Body of pancreas (tissue), 4 donors: ENCODE measurements at regions not wholly inside any gene's neighbourhood (a gene's known extent, or its start where the extent isn't known, plus 50 kb on each side); places are given as distances from the start of the nearest gene placed in this dataset.

Experiments
- ATAC-seq: fragments of 150-250 bp; one replicate; pipeline ENCODE4 v1.9.1; 2016
- DNase-seq, 4 donors: peaks; one replicate each; pipeline ENCODE4 v3.0.0-alpha.2; 2019
- H3K27ac ChIP-seq, 4 donors: fragments of 200-600 bp; sonication (generic); 1 replicate in 3 of 4; 2 replicates in 1 of 4; pipeline versions ENCODE4 v1.5.1 to v1.6.1; 2016 to 2019; ENCODE audit warnings: mild to moderate bottlenecking in 1 of 4, mixed read lengths in 1 of 4, moderate library complexity in 1 of 4
- H3K27me3 ChIP-seq, 2 donors: fragments of 200-600 bp; sonication (generic); one replicate each; pipeline ENCODE4 v1.6.0; 2016; ENCODE audit warnings: mild to moderate bottlenecking in 1 of 2
- H3K36me3 ChIP-seq, 2 donors: fragments of 200-600 bp; sonication (generic); replicated peaks in 1 of 2; 2 replicates each; pipeline ENCODE4 v1.5.1; 2016; ENCODE audit warnings: low read depth in 2 of 2; ENCODE audit not compliant: insufficient read depth in 1 of 2
- H3K4me1 ChIP-seq: fragments of 200-600 bp; sonication (generic); one replicate; pipeline ENCODE4 v1.6.0; 2016
- H3K4me3 ChIP-seq, 2 donors: fragments of 200-600 bp; sonication (generic); 1 replicate in 1 of 2; 2 replicates in 1 of 2; pipeline ENCODE4 v1.5.1; 2016 to 2019
- H3K9me3 ChIP-seq, 3 donors: fragments of 200-600 bp; sonication (generic); 1 replicate in 2 of 3; 2 replicates in 1 of 3; pipeline ENCODE4 v1.5.1; 2016
- CTCF ChIP-seq, 7 experiments: fragments of 450-650 bp in 4 of 7; fragments of 200-600 bp in 3 of 7; sonication (generic) in 3 of 7; IDR thresholded peaks; one replicate each; pipeline ENCODE4 v1.5.1; 2016 to 2019; ENCODE audit warnings: antibody characterized with exemption in 7 of 7
- POLR2A ChIP-seq, 3 donors: fragments of 450-650 bp; IDR thresholded peaks; one replicate each; pipeline ENCODE4 v1.6.1; 2016; ENCODE audit warnings: antibody characterized with exemption in 3 of 3, mild to moderate bottlenecking in 2 of 3
- WGBS, 2 donors: methylation state at CpG; one replicate each; pipeline ENCODE4 v1.1.5; 2017; 5-methylcytosine and 5-hydroxymethylcytosine counted together
- intact Hi-C: fragments of 100-400 bp; cut with DNase I; formaldehyde crosslinking; loops from one replicate; pipeline ENCODE4 v1.15.1; 2023

- no peak for ATAC-seq
- Histone ChIP-seq H3K4me1 (peaks cover 11% of the 10 kb centered on the region), H3K27me3 (no peaks in the 10 kb centered on the region), H3K36me3 (no peaks in the 10 kb centered on the region), H3K4me3 (no peak overlapping the region), H3K9me3 (no peaks in the 10 kb centered on the region), H3K27ac (no peak overlapping the region)
- no peak for DNase-seq
- intact Hi-C loops = no loop called here
- TF ChIP-seq CTCF (IDR thresholded peaks at IDR 0.05) = no peak
- no peak for TF ChIP-seq POLR2A (IDR thresholded peaks at IDR 0.05)
These were observed 87.3 kb upstream of the SEC61G start for GRCh38 chr7:54846273-54846672.

- no peak for TF ChIP-seq POLR2A (IDR thresholded peaks at IDR 0.05)
- TF ChIP-seq CTCF (IDR thresholded peaks at IDR 0.05) = no peak
- Histone ChIP-seq H3K4me1 (no peaks in the 10 kb centered on the region), H3K4me3 (no peak overlapping the region), H3K9me3 (no peaks in the 10 kb centered on the region), H3K27me3 (no peaks in the 10 kb centered on the region), H3K36me3 (no peaks in the 10 kb centered on the region), H3K27ac (no peak overlapping the region)
- DNase-seq = no peak
- WGBS, 2 donors = 57 to 76% methylated on average over 1 of the region's 1 CpG
- ATAC-seq = no peak
- intact Hi-C loops = no loop called here
These were observed 88.9 kb upstream of the SEC61G start for GRCh38 chr7:54847921-54848320.

DNA sequence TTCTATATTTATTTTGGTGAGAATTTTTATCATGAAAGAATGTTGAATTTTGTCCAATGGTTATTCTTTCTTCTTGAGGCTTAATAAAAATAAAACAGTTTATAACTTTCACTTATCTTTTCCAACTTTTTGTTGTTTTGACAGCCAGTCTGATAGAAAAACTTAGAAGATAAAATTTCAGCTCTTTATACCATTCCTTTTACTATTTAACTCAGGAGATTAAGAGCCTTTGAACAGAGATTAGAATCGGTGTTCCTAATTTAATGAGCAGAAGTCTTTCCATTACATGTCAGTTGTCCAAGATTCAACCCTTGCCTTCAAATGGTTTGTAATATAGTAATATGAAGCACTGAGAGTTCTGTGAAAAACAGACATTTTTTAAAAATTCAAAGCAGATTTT is 97.8 kb upstream of the SEC61G start:
- whole genome bisulfite sequencing, 2 donors = 28 to 44% methylated on average over 1 of the region's 1 CpG
- H3K4me1 ChIP-seq = no peaks in the 10 kb centered on the region
- TF ChIP-seq CTCF (IDR thresholded peaks at IDR 0.05) = no peak
- TF ChIP-seq POLR2A (IDR thresholded peaks at IDR 0.05) = no peak

GRCh38 chr7:54857294-54857693 is 98.3 kb upstream of the SEC61G start:
- H3K4me1 ChIP-seq = no peaks in the 10 kb centered on the region
- TF ChIP-seq CTCF (IDR thresholded peaks at IDR 0.05) (no peak), POLR2A (IDR thresholded peaks at IDR 0.05) (no peak)
- no peak overlapping the region for H3K27ac ChIP-seq
- intact Hi-C loops = no loop called here
- no peaks in the 10 kb centered on the region for H3K9me3 ChIP-seq
- no peaks in the 10 kb centered on the region for H3K36me3 ChIP-seq
- H3K27me3 ChIP-seq = no peaks in the 10 kb centered on the region
- DNase-seq (no peak), ATAC-seq (no peak)
- WGBS, 2 donors = 55 to 81% methylated on average over 2 of the region's 2 CpGs
- no peak overlapping the region for H3K4me3 ChIP-seq

More for the DNA sequence above, 97.8 kb upstream of the SEC61G start:
- no peaks in the 10 kb centered on the region for H3K9me3 ChIP-seq
- no peaks in the 10 kb centered on the region for H3K27me3 ChIP-seq
- intact Hi-C loops = no loop called here
- H3K4me3 ChIP-seq = no peak overlapping the region
- no peak for DNase-seq
- no peak for ATAC-seq
- no peaks in the 10 kb centered on the region for H3K36me3 ChIP-seq
- H3K27ac ChIP-seq = no peak overlapping the region

DNA sequence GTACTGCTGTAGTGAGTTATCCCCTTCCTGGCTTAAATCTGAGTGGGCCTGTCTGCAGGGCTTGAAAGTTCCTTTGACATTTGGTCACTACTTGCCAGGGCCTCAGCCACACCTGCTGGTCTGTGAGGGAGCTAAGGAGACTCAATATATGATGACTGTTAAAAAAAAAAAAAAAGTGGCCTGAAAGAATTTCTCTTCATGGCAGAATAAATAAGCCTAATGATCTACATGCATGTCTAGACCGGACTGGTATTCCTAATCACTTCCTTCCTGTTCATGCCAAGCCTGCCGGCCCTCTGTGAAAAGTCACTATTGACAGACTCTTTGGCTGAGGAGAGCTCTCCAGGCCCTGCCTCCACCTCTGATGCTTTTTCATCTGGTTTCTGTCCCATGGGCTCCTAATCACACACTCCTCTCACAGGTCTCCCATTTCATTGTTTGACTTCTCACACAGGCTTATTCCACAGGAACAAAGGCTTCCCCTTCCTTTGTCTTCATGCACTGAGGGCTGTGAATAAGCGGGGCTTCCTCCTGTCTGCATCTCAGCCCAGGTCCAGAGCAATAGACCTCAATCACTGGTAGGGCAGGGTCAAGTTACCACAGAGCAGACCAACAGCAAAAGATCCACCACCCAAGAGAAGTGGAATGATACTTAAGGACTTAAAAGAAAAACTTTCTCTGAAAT is 99.1 kb upstream of the SEC61G start:
- 35 to 37% methylated on average over 3 of the region's 3 CpGs for WGBS, 2 donors
- no peaks in the 10 kb centered on the region for H3K4me1 ChIP-seq
- no peaks in the 10 kb centered on the region for H3K36me3 ChIP-seq
- intact Hi-C loops = no loop called here
- H3K27ac ChIP-seq = no peak overlapping the region
- DNase-seq (peak in 1 of 4 donors; percentile 38), ATAC-seq (no peak)
- H3K4me3 ChIP-seq = no peak overlapping the region
- H3K9me3 ChIP-seq = no peaks in the 10 kb centered on the region
- TF ChIP-seq POLR2A (IDR thresholded peaks at IDR 0.05) = no peak
- no peak for TF ChIP-seq CTCF (IDR thresholded peaks at IDR 0.05)
- no peaks in the 10 kb centered on the region for H3K27me3 ChIP-seq
